Suprapubic skin (tissue), 4 donors: ENCODE measurements at regions not wholly inside any gene's neighbourhood (a gene's known extent, or its start where the extent isn't known, plus 50 kb on each side); places are given as distances from the start of the nearest gene placed in this dataset.

Experiments
- CTCF ChIP-seq, 2 donors: fragments of 200-600 bp in 1 of 2; fragments of 450-650 bp in 1 of 2; sonication (generic) in 1 of 2; IDR thresholded peaks; one replicate each; pipeline ENCODE4 v1.5.1; 2016 to 2019; ENCODE audit warnings: antibody characterized with exemption in 2 of 2, mild to moderate bottlenecking in 1 of 2, moderate library complexity in 1 of 2
- EP300 ChIP-seq: sonication (generic); formaldehyde crosslinking; IDR thresholded peaks from one replicate; pipeline ENCODE4 v1.6.1; 2017; ENCODE audit warnings: antibody characterized with exemption
- POLR2A ChIP-seq, 2 donors: fragments of 450-650 bp; IDR thresholded peaks; one replicate each; pipeline ENCODE4 v1.6.1; 2017; ENCODE audit warnings: antibody characterized with exemption in 2 of 2, mild to moderate bottlenecking in 2 of 2, moderate library complexity in 2 of 2
- POLR2AphosphoS5 ChIP-seq, 3 donors: sonication (generic); formaldehyde crosslinking; IDR thresholded peaks; one replicate each; pipeline ENCODE4 v1.6.1; 2017; ENCODE audit warnings: antibody characterized with exemption in 3 of 3

GRCh38 chr9:73357607-73358006 lies 205.9 kb downstream of the ANXA1 start:
- TF ChIP-seq CTCF (IDR thresholded peaks at IDR 0.05) (no peak), POLR2A (IDR thresholded peaks at IDR 0.05) (no peak), EP300 (no peak), POLR2AphosphoS5 (IDR thresholded peaks at IDR 0.05) (no peak)
